Ishikawa (cell line): ENCODE measurements at regions not wholly inside any gene's neighbourhood (a gene's known extent, or its start where the extent isn't known, plus 50 kb on each side); places are given as distances from the start of the nearest gene placed in this dataset.

Experiments
- CEBPB ChIP-seq: IDR thresholded peaks from 2 replicates; pipeline ENCODE4 v1.6.1; 2012
- CREB1 ChIP-seq: IDR thresholded peaks from 2 replicates; pipeline ENCODE4 v1.6.1; 2012; ENCODE audit warnings: low read depth
- EGR1 ChIP-seq: IDR thresholded peaks from 2 replicates; pipeline ENCODE4 v1.6.1; 2012
- EP300 ChIP-seq: IDR thresholded peaks from 2 replicates; pipeline ENCODE4 v1.6.1; 2012; ENCODE audit warnings: borderline replicate concordance
- FOXM1 ChIP-seq: IDR thresholded peaks from 2 replicates; pipeline ENCODE4 v1.6.1; 2012; ENCODE audit warnings: low read depth, borderline replicate concordance
- NFIC ChIP-seq: IDR thresholded peaks from 2 replicates; pipeline ENCODE4 v1.6.1; 2012
- RAD21 ChIP-seq: IDR thresholded peaks from 2 replicates; pipeline ENCODE4 v1.6.1; 2012; ENCODE audit warnings: low read depth
- TAF1 ChIP-seq: IDR thresholded peaks from 2 replicates; pipeline ENCODE4 v1.6.1; 2012; ENCODE audit warnings: low read depth, mild to moderate bottlenecking
- TCF12 ChIP-seq: IDR thresholded peaks from 2 replicates; pipeline ENCODE4 v1.6.1; 2012; ENCODE audit warnings: low read depth
- TEAD4 ChIP-seq: IDR thresholded peaks from 2 replicates; pipeline ENCODE4 v1.6.1; 2012
- YY1 ChIP-seq: IDR thresholded peaks from 2 replicates; pipeline ENCODE4 v1.6.1; 2012; ENCODE audit warnings: low read depth
- TF ChIP-seq, protein P1 (sequence below): IDR thresholded peaks from 2 replicates; pipeline ENCODE4 v1.6.1; 2012; ENCODE audit warnings: low read depth, mild to moderate bottlenecking
- TF ChIP-seq, protein P2 (sequence below): IDR thresholded peaks from 2 replicates; pipeline ENCODE4 v1.6.1; 2012
- TF ChIP-seq, protein P3 (sequence below): IDR thresholded peaks from 2 replicates; pipeline ENCODE4 v1.6.1; 2012

DNA sequence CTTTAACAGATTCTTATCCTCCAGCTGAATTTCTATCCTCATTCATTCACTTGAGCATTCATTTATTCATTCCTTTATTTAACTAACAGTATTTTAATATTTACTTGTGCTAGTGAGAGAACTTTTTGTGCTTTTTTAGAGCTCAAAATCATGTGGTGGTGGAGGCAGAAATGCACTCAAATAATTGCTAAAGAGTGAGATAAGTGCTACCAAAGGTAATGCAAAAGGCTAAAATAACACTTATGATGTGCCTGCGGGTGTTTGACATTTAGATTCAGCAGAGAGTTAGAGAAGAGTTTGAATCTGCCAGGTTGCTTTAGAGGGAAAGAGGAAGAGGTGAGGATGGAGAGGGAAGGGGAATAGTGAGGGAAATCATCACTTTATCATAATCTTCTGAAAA lies 431.5 kb upstream of the EDIL3 start:
- TF ChIP-seq EGR1: no peak
- TF ChIP-seq, protein P1, sequence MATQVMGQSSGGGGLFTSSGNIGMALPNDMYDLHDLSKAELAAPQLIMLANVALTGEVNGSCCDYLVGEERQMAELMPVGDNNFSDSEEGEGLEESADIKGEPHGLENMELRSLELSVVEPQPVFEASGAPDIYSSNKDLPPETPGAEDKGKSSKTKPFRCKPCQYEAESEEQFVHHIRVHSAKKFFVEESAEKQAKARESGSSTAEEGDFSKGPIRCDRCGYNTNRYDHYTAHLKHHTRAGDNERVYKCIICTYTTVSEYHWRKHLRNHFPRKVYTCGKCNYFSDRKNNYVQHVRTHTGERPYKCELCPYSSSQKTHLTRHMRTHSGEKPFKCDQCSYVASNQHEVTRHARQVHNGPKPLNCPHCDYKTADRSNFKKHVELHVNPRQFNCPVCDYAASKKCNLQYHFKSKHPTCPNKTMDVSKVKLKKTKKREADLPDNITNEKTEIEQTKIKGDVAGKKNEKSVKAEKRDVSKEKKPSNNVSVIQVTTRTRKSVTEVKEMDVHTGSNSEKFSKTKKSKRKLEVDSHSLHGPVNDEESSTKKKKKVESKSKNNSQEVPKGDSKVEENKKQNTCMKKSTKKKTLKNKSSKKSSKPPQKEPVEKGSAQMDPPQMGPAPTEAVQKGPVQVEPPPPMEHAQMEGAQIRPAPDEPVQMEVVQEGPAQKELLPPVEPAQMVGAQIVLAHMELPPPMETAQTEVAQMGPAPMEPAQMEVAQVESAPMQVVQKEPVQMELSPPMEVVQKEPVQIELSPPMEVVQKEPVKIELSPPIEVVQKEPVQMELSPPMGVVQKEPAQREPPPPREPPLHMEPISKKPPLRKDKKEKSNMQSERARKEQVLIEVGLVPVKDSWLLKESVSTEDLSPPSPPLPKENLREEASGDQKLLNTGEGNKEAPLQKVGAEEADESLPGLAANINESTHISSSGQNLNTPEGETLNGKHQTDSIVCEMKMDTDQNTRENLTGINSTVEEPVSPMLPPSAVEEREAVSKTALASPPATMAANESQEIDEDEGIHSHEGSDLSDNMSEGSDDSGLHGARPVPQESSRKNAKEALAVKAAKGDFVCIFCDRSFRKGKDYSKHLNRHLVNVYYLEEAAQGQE: no peak
- no peak for TF ChIP-seq TAF1
- TF ChIP-seq, protein P2, sequence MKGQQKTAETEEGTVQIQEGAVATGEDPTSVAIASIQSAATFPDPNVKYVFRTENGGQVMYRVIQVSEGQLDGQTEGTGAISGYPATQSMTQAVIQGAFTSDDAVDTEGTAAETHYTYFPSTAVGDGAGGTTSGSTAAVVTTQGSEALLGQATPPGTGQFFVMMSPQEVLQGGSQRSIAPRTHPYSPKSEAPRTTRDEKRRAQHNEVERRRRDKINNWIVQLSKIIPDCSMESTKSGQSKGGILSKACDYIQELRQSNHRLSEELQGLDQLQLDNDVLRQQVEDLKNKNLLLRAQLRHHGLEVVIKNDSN: no peak
- TF ChIP-seq RAD21: no peak
- no peak for TF ChIP-seq YY1
- TF ChIP-seq CEBPB: no peak
- TF ChIP-seq, protein P3, sequence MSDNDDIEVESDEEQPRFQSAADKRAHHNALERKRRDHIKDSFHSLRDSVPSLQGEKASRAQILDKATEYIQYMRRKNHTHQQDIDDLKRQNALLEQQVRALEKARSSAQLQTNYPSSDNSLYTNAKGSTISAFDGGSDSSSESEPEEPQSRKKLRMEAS: no peak
- TF ChIP-seq FOXM1: no peak
- TF ChIP-seq EP300: no peak
- no peak for TF ChIP-seq NFIC
- no peak for TF ChIP-seq TEAD4
- no peak for TF ChIP-seq CREB1
- TF ChIP-seq TCF12: no peak
